Stimulated activated CD4-positive, alpha-beta T cell treated with anti-CD3 and anti-CD28 coated beads, Interleukin-15, amount 100 ng/mL, for 24 hours (primary cell): ENCODE measurements at regions not wholly inside any gene's neighbourhood (a gene's known extent, or its start where the extent isn't known, plus 50 kb on each side); places are given as distances from the start of the nearest gene placed in this dataset.

Experiments used
- DNase-seq: peaks from one replicate; pipeline ENCODE4 v3.0.0-alpha.2; 2020

GRCh38 chrX:124529786-124530185, 183.4 kb downstream of the SH2D1A start:
- no peak for DNase-seq

GRCh38 chrX:124530803-124531202, 184.4 kb downstream of the SH2D1A start:
- DNase-seq, result no peak

- DNase-seq, result no peak
Measured at GRCh38 chrX:124534536-124534935, 188.2 kb downstream of the SH2D1A start.

DNA sequence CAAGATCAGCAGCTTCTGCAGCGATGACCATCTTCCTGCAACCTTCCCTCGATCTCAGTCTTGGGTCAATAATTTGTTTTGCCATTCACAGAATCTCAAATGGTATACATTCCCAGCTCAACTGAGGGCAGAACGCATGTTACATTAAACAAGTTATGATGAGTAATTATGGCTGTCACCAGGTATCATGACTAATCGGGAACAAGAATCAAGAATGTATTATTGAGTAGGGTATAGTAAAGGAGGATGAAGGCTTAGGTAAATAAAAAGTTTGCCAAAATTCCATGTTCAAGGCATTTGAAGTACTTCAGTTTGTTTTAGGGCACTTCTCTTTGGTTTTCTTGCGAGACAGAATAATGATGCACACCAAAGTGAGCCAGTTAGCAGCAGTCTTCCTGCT, 194.1 kb downstream of the SH2D1A start:
- no peak for DNase-seq

GRCh38 chrX:124548571-124548970, 202.2 kb downstream of the SH2D1A start:
- DNase-seq, result no peak

- DNase-seq, result no peak
Measured at GRCh38 chrX:124555036-124555595, 208.8 kb downstream of the SH2D1A start.

DNA sequence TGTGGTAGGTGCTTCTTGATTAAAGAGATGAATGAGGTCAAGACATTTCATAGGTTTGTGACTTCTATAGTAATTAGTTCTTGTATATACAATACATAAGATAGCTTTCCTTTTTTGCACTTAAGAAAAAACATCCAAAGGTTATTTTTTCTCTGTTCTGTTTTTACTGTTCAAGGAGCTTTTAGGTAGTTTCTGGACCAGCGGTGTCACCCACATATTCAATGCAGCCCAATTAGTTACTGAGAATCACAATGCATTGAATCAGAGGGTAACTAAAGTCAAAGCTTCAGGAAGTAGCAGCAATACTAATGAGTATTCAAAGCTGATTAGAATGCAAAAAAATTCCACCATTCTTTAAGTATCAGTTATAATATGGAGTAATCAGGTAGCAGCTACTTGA, 211.6 kb downstream of the SH2D1A start:
- no peak for DNase-seq

- DNase-seq, result no peak
Measured at GRCh38 chrX:124573468-124573867, 227.1 kb downstream of the SH2D1A start.

- no peak for DNase-seq
Measured at GRCh38 chrX:124592744-124593143, 246.4 kb downstream of the SH2D1A start.

DNA sequence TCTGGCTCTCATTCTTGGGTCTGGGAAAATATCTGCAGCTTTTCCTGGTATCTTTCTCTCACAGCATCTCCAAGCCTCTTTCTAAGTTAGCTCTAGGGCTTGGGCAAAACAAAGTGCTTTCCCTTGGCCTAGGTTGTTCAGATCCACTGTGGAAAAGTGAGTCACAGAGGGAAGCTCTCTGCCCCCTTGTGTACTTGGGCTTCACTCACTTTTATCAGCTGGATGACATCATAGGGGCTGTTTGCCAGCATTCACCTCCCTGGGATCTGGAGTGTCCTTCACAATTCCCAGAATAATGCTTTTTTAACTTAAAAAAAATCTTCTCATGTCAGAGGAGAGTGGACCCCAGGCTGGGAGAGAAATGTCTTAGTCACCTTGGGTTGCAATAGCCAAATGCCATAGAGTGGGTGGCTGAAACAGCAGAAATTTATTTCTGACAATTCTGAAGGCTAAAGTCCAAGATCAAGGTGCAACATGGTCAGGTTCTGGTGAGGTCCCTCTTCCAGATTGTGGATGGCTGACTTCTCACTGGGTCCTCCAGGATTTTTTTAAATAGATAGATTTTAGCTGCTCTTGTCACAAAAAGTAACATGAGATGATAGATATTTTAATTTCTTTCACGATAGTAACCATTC, 247.8 kb downstream of the SH2D1A start:
- no peak for DNase-seq

DNA sequence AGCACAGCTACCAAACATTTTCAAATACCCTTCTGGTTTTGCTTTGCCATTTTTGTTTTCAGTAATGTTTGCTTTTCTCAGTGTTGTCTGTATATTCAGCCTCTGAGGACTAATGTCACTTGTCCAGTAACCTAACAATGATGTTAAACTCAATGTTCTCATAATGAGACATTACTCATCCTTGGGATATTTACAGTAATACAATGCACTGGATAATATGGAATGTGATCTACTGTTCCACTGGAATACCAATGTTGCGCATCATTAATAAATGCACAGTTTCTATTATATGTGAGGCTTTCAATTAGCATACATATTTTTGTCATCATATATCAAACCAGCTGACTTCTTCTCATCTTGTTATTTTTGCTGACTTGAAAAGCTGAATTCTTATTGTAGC, 259.1 kb downstream of the SH2D1A start:
- DNase-seq, result no peak

DNA sequence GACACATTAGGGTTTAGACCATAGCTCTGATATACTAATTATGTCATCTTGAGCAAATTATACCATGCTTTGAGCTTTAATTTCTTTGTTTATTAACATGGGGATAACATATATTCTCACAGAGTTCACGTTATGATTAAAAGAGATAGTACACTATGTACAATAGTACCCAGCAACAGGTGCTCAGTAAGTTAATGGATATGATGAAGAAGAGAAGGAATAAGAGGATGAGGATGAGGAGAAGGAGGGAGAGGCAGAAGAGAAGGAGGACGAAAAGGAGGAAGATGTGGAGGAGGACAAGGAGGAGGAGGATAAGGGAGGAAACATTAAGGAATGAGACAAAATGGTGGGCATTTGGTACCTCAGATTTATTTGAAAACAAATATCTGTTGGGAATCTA, 260.4 kb downstream of the SH2D1A start:
- no peak for DNase-seq

DNA sequence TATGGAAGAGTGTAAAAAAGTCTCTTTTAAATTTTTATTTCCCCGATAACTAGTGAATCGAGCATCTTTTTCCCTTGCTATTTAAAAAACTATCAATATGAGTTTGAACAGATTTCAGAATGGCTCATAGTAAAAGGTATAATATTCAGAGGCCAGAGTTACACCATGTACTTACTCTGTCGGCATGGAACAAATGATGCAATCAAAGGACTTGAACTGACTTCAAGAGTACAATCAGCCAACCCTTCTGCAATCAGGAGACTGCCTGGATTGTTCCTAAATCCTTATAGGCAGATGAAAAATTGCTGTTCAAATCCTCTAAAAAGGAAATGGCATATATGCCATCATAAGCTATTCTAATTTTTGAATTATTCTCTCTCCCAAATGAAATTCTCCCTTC, 273.3 kb downstream of the SH2D1A start:
- no peak for DNase-seq

DNA sequence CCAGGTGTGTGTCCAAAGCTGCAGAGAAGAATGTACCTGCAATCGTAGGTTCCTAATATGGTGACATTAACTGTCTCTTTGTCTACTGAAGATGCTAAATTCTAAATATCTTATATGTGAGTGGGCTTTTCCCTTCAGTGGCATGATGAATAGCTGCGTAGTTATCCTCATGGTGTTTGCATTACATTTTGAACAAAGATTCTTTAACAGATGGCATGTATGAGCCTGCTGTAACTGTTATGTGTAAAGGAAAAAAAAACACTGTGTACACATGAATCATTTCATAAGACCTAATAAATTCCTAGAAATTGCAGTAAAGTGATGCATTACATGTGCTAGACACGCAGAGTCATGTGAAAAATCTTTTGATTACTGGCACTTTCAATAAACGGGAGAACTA, 288.0 kb downstream of the SH2D1A start:
- DNase-seq, result no peak

GRCh38 chrX:124641737-124642491, 295.6 kb downstream of the SH2D1A start:
- no peak for DNase-seq

GRCh38 chrX:124646403-124646802, 300.0 kb downstream of the SH2D1A start:
- no peak for DNase-seq

- DNase-seq, result no peak
Measured at GRCh38 chrX:124651031-124651430, 304.7 kb downstream of the SH2D1A start.

- no peak for DNase-seq
Measured at GRCh38 chrX:124665621-124666400, 319.4 kb downstream of the SH2D1A start.

- DNase-seq, result no peak
Measured at GRCh38 chrX:124679199-124679598, 332.8 kb downstream of the SH2D1A start.

DNA sequence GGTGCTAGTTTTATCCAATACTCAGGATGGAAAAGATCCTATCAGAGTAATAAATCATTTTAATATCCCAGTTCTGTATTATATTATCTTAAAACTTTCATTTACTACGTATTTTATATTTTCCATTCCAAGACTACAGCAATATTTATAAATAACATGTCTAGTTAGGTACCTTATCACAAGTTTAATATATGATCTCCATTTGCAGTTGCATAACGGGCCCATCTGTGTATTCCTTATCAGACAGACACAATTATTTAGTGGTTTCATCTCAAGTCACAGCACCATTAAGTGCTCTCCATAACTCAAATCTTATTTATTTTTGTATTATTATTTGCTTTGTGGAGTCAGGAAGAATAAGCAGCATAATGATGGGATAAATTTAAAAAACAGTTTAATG, 333.9 kb downstream of the SH2D1A start:
- DNase-seq, result no peak

GRCh38 chrX:124690495-124690894, 344.1 kb downstream of the SH2D1A start:
- DNase-seq, result no peak

- no peak for DNase-seq
Measured at GRCh38 chrX:124699876-124700275, 353.5 kb downstream of the SH2D1A start.

DNA sequence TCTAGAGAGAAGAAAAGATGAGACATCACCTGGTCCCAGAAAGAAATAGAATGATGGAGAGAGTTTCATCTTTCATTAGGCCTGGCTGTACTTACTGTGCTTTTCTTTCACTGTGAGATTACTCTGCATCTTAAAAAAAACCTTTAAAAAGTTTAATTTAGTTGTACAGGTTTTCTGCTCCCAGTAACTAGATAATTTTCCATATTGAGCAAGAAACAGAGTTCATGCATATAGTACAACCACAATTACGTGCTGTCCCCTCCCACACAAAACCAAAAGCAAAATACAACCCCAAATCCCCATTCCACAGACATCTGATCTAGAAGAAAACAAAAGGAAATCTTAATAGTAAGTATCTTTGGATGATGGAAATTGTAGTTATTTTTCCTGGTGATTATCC, 371.2 kb downstream of the SH2D1A start:
- DNase-seq, result no peak

DNA sequence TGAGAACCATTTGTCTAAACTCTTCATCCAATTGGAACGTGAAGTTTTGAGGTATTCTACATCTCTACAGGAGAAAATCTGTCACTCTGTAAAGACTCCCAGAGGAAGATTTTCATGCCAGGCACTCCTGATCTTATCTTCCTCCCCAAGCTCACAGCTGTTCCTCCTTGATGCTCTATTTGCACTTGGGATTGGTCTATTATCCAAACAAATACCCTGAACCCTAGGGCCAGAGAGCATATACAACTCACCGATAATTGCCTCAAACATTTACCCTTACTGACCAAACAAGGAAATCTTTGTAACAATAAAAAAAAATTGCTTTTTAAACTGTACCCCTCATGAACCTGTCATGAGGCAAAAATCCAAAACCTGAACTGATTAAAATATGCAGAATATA, 372.7 kb downstream of the SH2D1A start:
- no peak for DNase-seq
